Transverse colon (tissue), 4 donors: ENCODE measurements at regions not wholly inside any gene's neighbourhood (a gene's known extent, or its start where the extent isn't known, plus 50 kb on each side); places are given as distances from the start of the nearest gene placed in this dataset.

ENCODE experiments used
- DNase-seq: peaks from one replicate; pipeline ENCODE4 v3.0.0-alpha.2; 2019
- H3K27ac ChIP-seq, 4 donors: fragments of 200-600 bp; sonication (generic); 2 replicates each; pipeline ENCODE4 v1.5.1; 2016 to 2018; ENCODE audit warnings: inconsistent platforms in 4 of 4
- H3K27me3 ChIP-seq: fragments of 200-600 bp; sonication (generic); 2 replicates; pipeline ENCODE4 v1.5.1; 2017; ENCODE audit warnings: inconsistent platforms
- H3K36me3 ChIP-seq, 4 donors: fragments of 200-600 bp; sonication (generic); 2 replicates each; pipeline ENCODE4 v1.5.1; 2017 to 2019; ENCODE audit warnings: inconsistent platforms in 4 of 4
- H3K4me1 ChIP-seq, 4 donors: fragments of 200-600 bp; sonication (generic); 2 replicates each; pipeline ENCODE4 v1.5.1; 2017 to 2020; ENCODE audit warnings: inconsistent platforms in 4 of 4
- H3K4me3 ChIP-seq, 4 donors: fragments of 200-600 bp; sonication (generic); 1 replicate in 1 of 4; 2 replicates in 3 of 4; pipeline versions ENCODE4 v1.5.1 to v1.6.1; 2017 to 2019; ENCODE audit warnings: inconsistent platforms in 4 of 4
- H3K9me3 ChIP-seq, 2 donors: fragments of 200-600 bp; sonication (generic); 2 replicates each; pipeline ENCODE4 v1.5.1; 2017 to 2019; ENCODE audit warnings: inconsistent platforms in 2 of 2
- CTCF ChIP-seq, 5 experiments: fragments of 200-600 bp in 3 of 5; fragments of 450-650 bp in 2 of 5; sonication (generic) in 3 of 5; IDR thresholded peaks; 1 replicate in 2 of 5; 2 replicates in 3 of 5; pipeline ENCODE4 v1.5.1; 2016 to 2017; ENCODE audit warnings: antibody characterized with exemption in 5 of 5, inconsistent platforms in 3 of 5, mild to moderate bottlenecking in 2 of 5, moderate library complexity in 1 of 5
- EP300 ChIP-seq: sonication (generic); formaldehyde crosslinking; IDR thresholded peaks from one replicate; pipeline ENCODE4 v1.6.1; 2017; ENCODE audit warnings: antibody characterized with exemption, low read depth
- POLR2A ChIP-seq: fragments of 450-650 bp; IDR thresholded peaks from one replicate; pipeline ENCODE4 v1.6.1; 2016; ENCODE audit warnings: antibody characterized with exemption, mild to moderate bottlenecking, moderate library complexity
- POLR2AphosphoS5 ChIP-seq, 3 donors: sonication (generic); formaldehyde crosslinking; IDR thresholded peaks; one replicate each; pipeline ENCODE4 v1.6.1; 2016; ENCODE audit warnings: antibody characterized with exemption in 3 of 3
- WGBS, 2 donors: methylation state at CpG; one replicate each; pipeline ENCODE4 v1.1.5; 2018; ENCODE audit warnings: low coverage in 1 of 2; 5-methylcytosine and 5-hydroxymethylcytosine counted together
- in situ Hi-C, 4 donors: fragments of 200-750 bp; cut with MboI; loops; one replicate each; pipeline versions ENCODE4 v1.15.0 to v1.15.1; 2017; ENCODE audit warnings: low sequenced_read_pairs in 3 of 4, low pct_ligation_motif_present in 1 of 4, low pct_unique_long_range_greater_than_20kb in 1 of 4
- intact Hi-C: fragments of 100-400 bp; cut with DNase I; formaldehyde crosslinking; loops from one replicate; pipeline ENCODE4 v1.15.1; 2023; ENCODE audit warnings: low total_unique reads

GRCh38 chr18:53984021-53984420, 240.4 kb downstream of the MBD2 start:
- in situ Hi-C loops (no loop called here), intact Hi-C loops (no loop called here)
- no peak for DNase-seq
- WGBS, 2 donors, result 73 to 86% methylated on average over 2 to 3 of the region's 3 CpGs
- Histone ChIP-seq H3K9me3 (no peaks in the 10 kb centered on the region), H3K27me3 (no peaks in the 10 kb centered on the region), H3K36me3 (no peaks in the 10 kb centered on the region), H3K27ac (no peak overlapping the region), H3K4me3 (no peak overlapping the region), H3K4me1 (no peaks in the 10 kb centered on the region)
- no peak for TF ChIP-seq EP300
- no peak for TF ChIP-seq POLR2AphosphoS5 (IDR thresholded peaks at IDR 0.05)
- no peak for TF ChIP-seq CTCF (IDR thresholded peaks at IDR 0.05)

- Histone ChIP-seq H3K36me3 (no peaks in the 10 kb centered on the region), H3K27me3 (no peaks in the 10 kb centered on the region), H3K4me1 (no peaks in the 10 kb centered on the region), H3K4me3 (no peak overlapping the region), H3K9me3 (no peaks in the 10 kb centered on the region), H3K27ac (no peak overlapping the region)
- 73% methylated on average over 1 of the region's 1 CpG; no CpG with 5 or more reads in 1 of the 2 donors for WGBS, 2 donors
- in situ Hi-C loops, result no loop called here
- DNase-seq, result no peak
- intact Hi-C loops, result no loop called here
- no peak for TF ChIP-seq CTCF (IDR thresholded peaks at IDR 0.05)
- no peak for TF ChIP-seq POLR2A
- TF ChIP-seq POLR2AphosphoS5 (IDR thresholded peaks at IDR 0.05), result no peak
- no peak for TF ChIP-seq EP300
Measured at GRCh38 chr18:53971331-53971730, 253.1 kb downstream of the MBD2 start.

GRCh38 chr18:53952700-53953099, 271.8 kb downstream of the MBD2 start:
- in situ Hi-C loops (no loop called here), intact Hi-C loops (no loop called here)

GRCh38 chr18:53950545-53950944, 273.9 kb downstream of the MBD2 start:
- Histone ChIP-seq H3K4me3 (no peak overlapping the region), H3K4me1 (no peaks in the 10 kb centered on the region), H3K9me3 (no peaks in the 10 kb centered on the region), H3K27ac (no peak overlapping the region), H3K36me3 (no peaks in the 10 kb centered on the region), H3K27me3 (no peaks in the 10 kb centered on the region)
- WGBS, 2 donors, result 83 to 87% methylated on average over 1 of the region's 1 CpG
- intact Hi-C loops, result no loop called here
- in situ Hi-C loops, result no loop called here
- DNase-seq, result no peak
- no peak for TF ChIP-seq CTCF (IDR thresholded peaks at IDR 0.05)
- no peak for TF ChIP-seq POLR2A
- no peak for TF ChIP-seq POLR2AphosphoS5 (IDR thresholded peaks at IDR 0.05)
- TF ChIP-seq EP300, result no peak

More at GRCh38 chr18:53952700-53953099, 271.8 kb downstream of the MBD2 start:
- TF ChIP-seq POLR2AphosphoS5 (IDR thresholded peaks at IDR 0.05), result no peak
- no peak for TF ChIP-seq EP300
- TF ChIP-seq POLR2A, result no peak
- no peak for TF ChIP-seq CTCF (IDR thresholded peaks at IDR 0.05)
- Histone ChIP-seq H3K27me3 (no peaks in the 10 kb centered on the region), H3K36me3 (no peaks in the 10 kb centered on the region), H3K4me1 (no peaks in the 10 kb centered on the region), H3K4me3 (no peak overlapping the region), H3K9me3 (no peaks in the 10 kb centered on the region), H3K27ac (no peak overlapping the region)
- WGBS, 2 donors, result 81 to 84% methylated on average over 3 of the region's 3 CpGs
- no peak for DNase-seq
